ENCODE measurements at regions not wholly inside any gene's neighbourhood (a gene's known extent, or its start where the extent isn't known, plus 50 kb on each side); places are given as distances from the start of the nearest gene placed in this dataset.

GRCh38 chr12:107144441-107144840 lies 51.1 kb upstream of the CRY1 start:
- H3K27ac Mint-ChIP-seq, result no peak overlapping the region
- no peak overlapping the region for H3K4me3 Mint-ChIP-seq
- intact Hi-C loops (cut with micrococcal nuclease), result no loop called here
- no peaks in the 10 kb centered on the region for H3K27me3 Mint-ChIP-seq (ENCODE audit: low read depth)
- CTCF ChIA-PET, result no interaction called here
- H3K36me3 Mint-ChIP-seq (ENCODE audit: low read depth), result no peaks in the 10 kb centered on the region
- H3K4me1 Mint-ChIP-seq (ENCODE audit: low read depth), result no peaks in the 10 kb centered on the region
- DNase-seq, result no peak
- H3K9me3 Mint-ChIP-seq, result no peaks in the 10 kb centered on the region

GRCh38 chr12:107144990-107145389 lies 51.6 kb upstream of the CRY1 start:
- Mint-ChIP-seq H3K36me3 (ENCODE audit: low read depth) (no peaks in the 10 kb centered on the region), H3K9me3 (no peaks in the 10 kb centered on the region), H3K27me3 (ENCODE audit: low read depth) (no peaks in the 10 kb centered on the region), H3K4me1 (ENCODE audit: low read depth) (no peaks in the 10 kb centered on the region), H3K27ac (no peak overlapping the region), H3K4me3 (no peak overlapping the region)
- intact Hi-C loops (cut with micrococcal nuclease), result no loop called here
- CTCF ChIA-PET, result no interaction called here
- DNase-seq, result no peak

- no peaks in the 10 kb centered on the region for H3K4me1 Mint-ChIP-seq (ENCODE audit: low read depth)
- H3K36me3 Mint-ChIP-seq (ENCODE audit: low read depth), result no peaks in the 10 kb centered on the region
- H3K9me3 Mint-ChIP-seq, result no peaks in the 10 kb centered on the region
- CTCF ChIA-PET, result no interaction called here
- no peak for DNase-seq
- intact Hi-C loops (cut with micrococcal nuclease), result no loop called here
- H3K27me3 Mint-ChIP-seq (ENCODE audit: low read depth), result no peaks in the 10 kb centered on the region
- no peak overlapping the region for H3K27ac Mint-ChIP-seq
- no peak overlapping the region for H3K4me3 Mint-ChIP-seq
These were observed 52.0 kb upstream of the CRY1 start for GRCh38 chr12:107145397-107145796.

GRCh38 chr12:107148107-107148506 lies 54.8 kb upstream of the CRY1 start:
- Mint-ChIP-seq H3K27ac (no peak overlapping the region), H3K27me3 (ENCODE audit: low read depth) (no peaks in the 10 kb centered on the region), H3K4me1 (ENCODE audit: low read depth) (no peaks in the 10 kb centered on the region), H3K4me3 (no peak overlapping the region), H3K9me3 (no peaks in the 10 kb centered on the region), H3K36me3 (ENCODE audit: low read depth) (no peaks in the 10 kb centered on the region)
- CTCF ChIA-PET, result no interaction called here
- DNase-seq, result no peak
- intact Hi-C loops (cut with micrococcal nuclease), result no loop called here

- Mint-ChIP-seq H3K9me3 (peaks cover 4% of the 10 kb centered on the region), H3K27ac (no peak overlapping the region), H3K4me1 (ENCODE audit: low read depth) (no peaks in the 10 kb centered on the region), H3K4me3 (no peak overlapping the region), H3K27me3 (ENCODE audit: low read depth) (peaks cover 1% of the 10 kb centered on the region), H3K36me3 (ENCODE audit: low read depth) (no peaks in the 10 kb centered on the region)
- DNase-seq, result no peak
- CTCF ChIA-PET, result interaction anchor here (1.4 kb wide), 1 partner anchor 16 kb away, joined by 4 read pairs; no protein-coding TSS in a partner anchor
- intact Hi-C loops (cut with micrococcal nuclease), result no loop called here
These were observed 59.0 kb upstream of the CRY1 start for GRCh38 chr12:107152315-107152714.

GRCh38 chr12:107159384-107159900 lies 66.1 kb upstream of the CRY1 start:
- H3K9me3 Mint-ChIP-seq, result no peaks in the 10 kb centered on the region
- CTCF ChIA-PET, result interaction anchor here (0.6 to 0.8 kb wide), 4 partner anchors 28 to 1111 kb away, joined by 3 to 5 read pairs (median 4); no protein-coding TSS in a partner anchor
- H3K27me3 Mint-ChIP-seq (ENCODE audit: low read depth), result peaks cover 7% of the 10 kb centered on the region
- no peaks in the 10 kb centered on the region for H3K4me1 Mint-ChIP-seq (ENCODE audit: low read depth)
- no peak overlapping the region for H3K27ac Mint-ChIP-seq
- no peaks in the 10 kb centered on the region for H3K36me3 Mint-ChIP-seq (ENCODE audit: low read depth)
- DNase-seq, result no peak
- no peak overlapping the region for H3K4me3 Mint-ChIP-seq
- intact Hi-C loops (cut with micrococcal nuclease), result no loop called here

- Mint-ChIP-seq H3K4me3 (no peak overlapping the region), H3K27ac (no peak overlapping the region), H3K27me3 (ENCODE audit: low read depth) (peaks cover 5% of the 10 kb centered on the region), H3K9me3 (no peaks in the 10 kb centered on the region), H3K36me3 (ENCODE audit: low read depth) (no peaks in the 10 kb centered on the region), H3K4me1 (ENCODE audit: low read depth) (no peaks in the 10 kb centered on the region)
- CTCF ChIA-PET, result no interaction called here
- intact Hi-C loops (cut with micrococcal nuclease), result no loop called here
- DNase-seq, result no peak
These were observed 70.1 kb upstream of the CRY1 start for GRCh38 chr12:107163413-107163812.

- Mint-ChIP-seq H3K9me3 (no peaks in the 10 kb centered on the region), H3K4me1 (ENCODE audit: low read depth) (no peaks in the 10 kb centered on the region), H3K4me3 (no peak overlapping the region), H3K27ac (no peak overlapping the region), H3K36me3 (ENCODE audit: low read depth) (no peaks in the 10 kb centered on the region), H3K27me3 (ENCODE audit: low read depth) (peaks cover 5% of the 10 kb centered on the region)
- no peak for DNase-seq
- CTCF ChIA-PET, result no interaction called here
- intact Hi-C loops (cut with micrococcal nuclease), result no loop called here
These were observed 71.0 kb upstream of the CRY1 start for GRCh38 chr12:107164392-107164791.

- H3K36me3 Mint-ChIP-seq (ENCODE audit: low read depth), result no peaks in the 10 kb centered on the region
- peaks cover 7% of the 10 kb centered on the region for H3K27me3 Mint-ChIP-seq (ENCODE audit: low read depth)
- H3K27ac Mint-ChIP-seq, result no peak overlapping the region
- H3K9me3 Mint-ChIP-seq, result no peaks in the 10 kb centered on the region
- CTCF ChIA-PET, result no interaction called here
- H3K4me1 Mint-ChIP-seq (ENCODE audit: low read depth), result no peaks in the 10 kb centered on the region
- no peak overlapping the region for H3K4me3 Mint-ChIP-seq
- intact Hi-C loops (cut with micrococcal nuclease), result no loop called here
- DNase-seq, result no peak
These were observed 72.2 kb upstream of the CRY1 start for GRCh38 chr12:107165581-107165980.

- Mint-ChIP-seq H3K27ac (no peak overlapping the region), H3K4me1 (ENCODE audit: low read depth) (no peaks in the 10 kb centered on the region), H3K9me3 (no peaks in the 10 kb centered on the region), H3K27me3 (ENCODE audit: low read depth) (peaks cover 2% of the 10 kb centered on the region), H3K4me3 (no peak overlapping the region), H3K36me3 (ENCODE audit: low read depth) (no peaks in the 10 kb centered on the region)
- DNase-seq, result no peak
- intact Hi-C loops (cut with micrococcal nuclease), result no loop called here
- CTCF ChIA-PET, result interaction anchor here (0.7 kb wide), 1 partner anchor 531 kb away, joined by 3 read pairs; no protein-coding TSS in a partner anchor
These were observed 74.4 kb upstream of the CRY1 start for GRCh38 chr12:107167756-107168155.

GRCh38 chr12:107169200-107169599 lies 75.9 kb upstream of the CRY1 start:
- intact Hi-C loops (cut with micrococcal nuclease), result no loop called here
- Mint-ChIP-seq H3K4me1 (ENCODE audit: low read depth) (no peaks in the 10 kb centered on the region), H3K27me3 (ENCODE audit: low read depth) (peaks cover 2% of the 10 kb centered on the region), H3K9me3 (no peaks in the 10 kb centered on the region), H3K36me3 (ENCODE audit: low read depth) (no peaks in the 10 kb centered on the region), H3K4me3 (no peak overlapping the region), H3K27ac (no peak overlapping the region)
- CTCF ChIA-PET, result no interaction called here
- DNase-seq, result no peak

- Mint-ChIP-seq H3K4me3 (no peak overlapping the region), H3K27ac (no peak overlapping the region), H3K4me1 (ENCODE audit: low read depth) (peaks cover 10% of the 10 kb centered on the region), H3K27me3 (ENCODE audit: low read depth) (no peaks in the 10 kb centered on the region), H3K9me3 (no peaks in the 10 kb centered on the region), H3K36me3 (ENCODE audit: low read depth) (no peaks in the 10 kb centered on the region)
- intact Hi-C loops (cut with micrococcal nuclease), result loop anchor here (1.0 kb wide), 1 partner anchor 429 kb away; no protein-coding TSS in a partner anchor
- CTCF ChIA-PET, result interaction anchor here (0.6 to 1.7 kb wide), 2 partner anchors 78 to 223 kb away, joined by 3 to 4 read pairs; no protein-coding TSS in a partner anchor
- no peak for DNase-seq
These were observed 85.4 kb upstream of the CRY1 start for GRCh38 chr12:107178776-107179175.

GRCh38 chr12:107179871-107180270 lies 86.5 kb upstream of the CRY1 start:
- H3K4me3 Mint-ChIP-seq, result no peak overlapping the region
- peaks cover 9% of the 10 kb centered on the region for H3K27me3 Mint-ChIP-seq (ENCODE audit: low read depth)
- peaks cover 10% of the 10 kb centered on the region for H3K4me1 Mint-ChIP-seq (ENCODE audit: low read depth)
- DNase-seq, result no peak
- CTCF ChIA-PET, result interaction anchor here (0.8 kb wide), 1 partner anchor 49 kb away, joined by 4 read pairs; no protein-coding TSS in a partner anchor
- intact Hi-C loops (cut with micrococcal nuclease), result no loop called here
- H3K36me3 Mint-ChIP-seq (ENCODE audit: low read depth), result no peaks in the 10 kb centered on the region
- H3K27ac Mint-ChIP-seq, result no peak overlapping the region
- H3K9me3 Mint-ChIP-seq, result no peaks in the 10 kb centered on the region

All from activated naive CD4-positive, alpha-beta T cell treated with anti-CD3 and anti-CD28 coated beads for 36 hours (primary cell).